DND-41 (cell line): ENCODE measurements at regions not wholly inside any gene's neighbourhood (a gene's known extent, or its start where the extent isn't known, plus 50 kb on each side); places are given as distances from the start of the nearest gene placed in this dataset.
"Not testable (repeated sequence)": the region's sequence is repeated elsewhere in the genome, so short reads cannot be mapped to it uniquely, and the experiment has no call there.

Experiments
- ATAC-seq: fragments of 200-7000 bp; cut with Tn5 transposase; 3 replicates; pipeline ENCODE4 v1.9.1; 2021; ENCODE audit warnings: low read depth; ENCODE audit not compliant: insufficient read depth
- DNase-seq: peaks from one replicate; pipeline ENCODE4 v3.0.0-alpha.2; 2020
- H2AFZ ChIP-seq: 2 replicates; pipeline ENCODE4 v1.6.0; 2012; ENCODE audit warnings: low read depth, low read length
- H3K27ac ChIP-seq: 2 replicates; pipeline ENCODE4 v1.5.1; 2012; ENCODE audit warnings: low read length, inconsistent platforms
- H3K27me3 ChIP-seq: fragments of 200-600 bp; sonication (generic); 2 replicates; pipeline ENCODE4 v1.6.0; 2012; ENCODE audit warnings: low read length, mild to moderate bottlenecking, inconsistent platforms; ENCODE audit not compliant: insufficient read depth, poor library complexity
- H3K36me3 ChIP-seq: 2 replicates; pipeline ENCODE4 v1.5.1; 2012; ENCODE audit warnings: low read length, inconsistent platforms; ENCODE audit not compliant: insufficient read depth
- H3K4me1 ChIP-seq: 2 replicates; pipeline ENCODE4 v1.5.1; 2012; ENCODE audit warnings: mild to moderate bottlenecking, low read length; ENCODE audit not compliant: insufficient read depth
- H3K4me2 ChIP-seq: 2 replicates; pipeline ENCODE4 v1.6.0; 2012; ENCODE audit warnings: mild to moderate bottlenecking, moderate library complexity, low read length, inconsistent platforms; ENCODE audit not compliant: insufficient read depth
- H3K4me3 ChIP-seq, 2 experiments: fragments of 200-600 bp in 1 of 2; shearing (Covaris generic) in 1 of 2; 2 replicates each; pipeline ENCODE4 v1.5.1; 2012 to 2016; ENCODE audit warnings: inconsistent platforms in 2 of 2, low read length in 2 of 2, mild to moderate bottlenecking in 2 of 2, low read depth in 1 of 2, moderate library complexity in 1 of 2
- H3K79me2 ChIP-seq: 2 replicates; pipeline ENCODE4 v1.6.0; 2012; ENCODE audit warnings: low read length, inconsistent platforms; ENCODE audit not compliant: insufficient read depth
- H3K9ac ChIP-seq: 2 replicates; pipeline ENCODE4 v1.6.0; 2012; ENCODE audit warnings: low read depth, mild to moderate bottlenecking, inconsistent platforms, low read length, moderate library complexity
- H3K9me3 ChIP-seq: 2 replicates; pipeline ENCODE4 v1.5.1; 2012; ENCODE audit warnings: low read length, moderate library complexity, mild to moderate bottlenecking, inconsistent platforms; ENCODE audit not compliant: insufficient read depth, severe bottlenecking
- H4K20me1 ChIP-seq: 2 replicates; pipeline ENCODE4 v1.6.0; 2012; ENCODE audit warnings: low read length; ENCODE audit not compliant: insufficient read depth
- CTCF ChIP-seq: IDR thresholded peaks from 2 replicates; pipeline ENCODE4 v1.5.1; 2012; ENCODE audit warnings: borderline replicate concordance, low read length, moderate library complexity, mild to moderate bottlenecking; ENCODE audit not compliant: poor library complexity, severe bottlenecking; ENCODE audit errors: extremely low read depth
- EZH2 ChIP-seq: IDR thresholded peaks from 3 replicates; pipeline ENCODE4 v1.6.1; 2012; ENCODE audit warnings: borderline replicate concordance, low read depth, mild to moderate bottlenecking, moderate library complexity, low read length, inconsistent platforms; ENCODE audit not compliant: severe bottlenecking

GRCh38 chr5:39619168-39619818 lies 194.5 kb upstream of the DAB2 start:
- Histone ChIP-seq H3K9ac (no peak overlapping the region), H3K27ac (no peak overlapping the region), H3K27me3 (peaks cover 6% of the 10 kb centered on the region), H3K4me1 (no peaks in the 10 kb centered on the region), H2AFZ (no peak overlapping the region), H4K20me1 (no peaks in the 10 kb centered on the region), H3K36me3 (no peaks in the 10 kb centered on the region), H3K4me2 (no peak overlapping the region), H3K4me3 (no peak overlapping the region), H3K9me3 (no peaks in the 10 kb centered on the region), H3K79me2 (no peaks in the 10 kb centered on the region)
- no peak for TF ChIP-seq CTCF
- TF ChIP-seq EZH2: no peak
- ATAC-seq (no peak), DNase-seq (no peak)

GRCh38 chr5:39618391-39618790 lies 193.6 kb upstream of the DAB2 start:
- Histone ChIP-seq H3K36me3 (no peaks in the 10 kb centered on the region), H3K27ac (no peak overlapping the region), H3K9ac (no peak overlapping the region), H3K27me3 (peaks cover 6% of the 10 kb centered on the region), H3K4me1 (no peaks in the 10 kb centered on the region), H3K79me2 (no peaks in the 10 kb centered on the region), H4K20me1 (no peaks in the 10 kb centered on the region), H3K4me2 (no peak overlapping the region), H2AFZ (no peak overlapping the region), H3K4me3 (no peak overlapping the region), H3K9me3 (no peaks in the 10 kb centered on the region)
- TF ChIP-seq CTCF (no peak), EZH2 (no peak)
- ATAC-seq (no peak), DNase-seq (no peak)

- Histone ChIP-seq H3K4me1 (no peaks in the 10 kb centered on the region), H3K27ac (no peak overlapping the region), H3K9ac (no peak overlapping the region), H3K36me3 (no peaks in the 10 kb centered on the region), H4K20me1 (no peaks in the 10 kb centered on the region), H3K4me3 (no peak overlapping the region), H3K9me3 (no peaks in the 10 kb centered on the region), H2AFZ (no peak overlapping the region), H3K4me2 (no peak overlapping the region), H3K79me2 (no peaks in the 10 kb centered on the region), H3K27me3 (peaks cover 6% of the 10 kb centered on the region)
- DNase-seq (no peak), ATAC-seq (no peak)
- TF ChIP-seq CTCF (no peak), EZH2 (no peak)
These were observed 191.4 kb upstream of the DAB2 start for GRCh38 chr5:39616131-39616530.

- DNase-seq, H3K36me3 ChIP-seq, H3K4me3 ChIP-seq, H3K4me1 ChIP-seq, H4K20me1 ChIP-seq, H3K79me2 ChIP-seq, ATAC-seq, H3K9ac ChIP-seq, H3K27ac ChIP-seq, H3K4me2 ChIP-seq, H3K9me3 ChIP-seq, H2AFZ ChIP-seq, H3K27me3 ChIP-seq: not testable (repeated sequence)
These were observed 186.3 kb upstream of the DAB2 start for GRCh38 chr5:39611076-39611475.
